GM12892 (cell line): ENCODE measurements at regions not wholly inside any gene's neighbourhood (a gene's known extent, or its start where the extent isn't known, plus 50 kb on each side); places are given as distances from the start of the nearest gene placed in this dataset.

Experiments
- POLR2A ChIP-seq: IDR thresholded peaks from 2 replicates; pipeline ENCODE4 v1.6.1; 2011; ENCODE audit warnings: low read depth, low read length, control low read depth
- TAF1 ChIP-seq: IDR thresholded peaks from 2 replicates; pipeline ENCODE4 v1.6.1; 2011; ENCODE audit warnings: low read depth, mild to moderate bottlenecking, control low read depth, low read length, borderline replicate concordance

- TF ChIP-seq POLR2A (no peak), TAF1 (no peak)
Observed at GRCh38 chr6:2480267-2480966, 235.0 kb upstream of the GMDS start.
